Heart left ventricle (tissue), 16 donors: ENCODE measurements at regions not wholly inside any gene's neighbourhood (a gene's known extent, or its start where the extent isn't known, plus 50 kb on each side); places are given as distances from the start of the nearest gene placed in this dataset.

Source experiments
- ATAC-seq, 4 donors: fragments of 200-7000 bp; cut with Tn5 transposase; one replicate each; pipeline ENCODE4 v1.9.1; 2020 to 2022; ENCODE audit warnings: moderate library complexity in 4 of 4, mild to moderate bottlenecking in 3 of 4, moderate number of reproducible peaks in 1 of 4
- DNase-seq, 5 donors: peaks; one replicate each; pipeline ENCODE4 v3.0.0-alpha.2; 2020
- H3K27ac ChIP-seq, 12 donors: fragments of 200-600 bp; sonication (generic) in 4 of 12; one replicate each; pipeline versions ENCODE4 v1.5.0 to v1.8.0; 2016 to 2022; ENCODE audit warnings: mild to moderate bottlenecking in 2 of 12
- H3K27me3 ChIP-seq, 9 donors: fragments of 200-600 bp; sonication (generic) in 2 of 9; one replicate each; pipeline versions ENCODE4 v1.5.1 to v1.8.0; 2016 to 2022; ENCODE audit warnings: mild to moderate bottlenecking in 3 of 9
- H3K36me3 ChIP-seq, 9 donors: fragments of 200-600 bp; sonication (generic) in 2 of 9; one replicate each; pipeline versions ENCODE4 v1.5.0 to v1.8.0; 2018 to 2022; ENCODE audit warnings: mild to moderate bottlenecking in 2 of 9
- H3K4me1 ChIP-seq, 12 donors: fragments of 200-600 bp; sonication (generic) in 4 of 12; one replicate each; pipeline versions ENCODE4 v1.5.0 to v1.8.0; 2016 to 2022; ENCODE audit warnings: mild to moderate bottlenecking in 3 of 12
- H3K4me3 ChIP-seq, 12 donors: fragments of 200-600 bp; sonication (generic) in 4 of 12; one replicate each; pipeline versions ENCODE4 v1.5.0 to v1.8.0; 2017 to 2022; ENCODE audit warnings: mild to moderate bottlenecking in 9 of 12, moderate library complexity in 4 of 12
- H3K9me3 ChIP-seq, 12 donors: fragments of 200-600 bp; sonication (generic) in 4 of 12; one replicate each; pipeline versions ENCODE4 v1.5.0 to v1.8.0; 2016 to 2022; ENCODE audit warnings: mild to moderate bottlenecking in 1 of 12
- CTCF ChIP-seq, 12 donors: fragments of 200-600 bp; sonication (generic) in 4 of 12; IDR thresholded peaks; one replicate each; pipeline versions ENCODE4 v1.5.0 to v1.8.0; 2018 to 2022; ENCODE audit warnings: antibody characterized with exemption in 12 of 12, mild to moderate bottlenecking in 5 of 12
- POLR2A ChIP-seq, 2 donors: fragments of 450-650 bp; IDR thresholded peaks; one replicate each; pipeline ENCODE4 v1.6.1; 2017; ENCODE audit warnings: antibody characterized with exemption in 2 of 2, mild to moderate bottlenecking in 2 of 2, moderate library complexity in 2 of 2
- WGBS, 4 donors: extraction: QIAGEN DNeasy Blood & Tissue Kit in 2 of 4; methylation state at CpG; one replicate each; pipeline versions ENCODE4 v1.1.5 to v1.1.7; 2013 to 2018; 5-methylcytosine and 5-hydroxymethylcytosine counted together
- intact Hi-C, 10 donors: fragments of 100-400 bp; cut with DNase I; formaldehyde crosslinking; loops; one replicate each; pipeline versions ENCODE4 v1.11.1 to v1.14.2; 2022
- donor health status: ischemic (EF 13 %, LVEDD 7.1; RV severe dilation, severe dysfunction).
- donor health status: healthy with polysubstance abuse.
- donor health status: DM: no; HTN: yes; CAD: no.
- donor health status: DM: no; HTN: no; CAD: no.
- donor health status: ischemic (EF 25% LVEDD 6.9; RV normal size, moderate dysfunction).
- donor health status: ischemic (EF 25% LVEDD 5.7; RV mildly dilated, moderate dysfunction).
- donor health status: healthy.
- donor health status: DM: yes; HTN: yes; CAD: no.
- donor health status: ischemic (EF 35%, LVEDD 5.7; RV mildly dilated, moderate dysfunction).
- donor health status: nonischemic (EF 11% LVEDD 7.7; RV severe dilation, severe dysfunction).
- donor health status: DM: yes; HTN: yes; CAD: no.
- donor health status: PGD.
- donor health status: ischemic (EF 29% LVEDD 5.4; RV normal size, mild dysfunction).
- donor health status: nonischemic (EF 23%, LVEDD 6.1; RV moderate dilation, normal function).

- Histone ChIP-seq H3K27me3 (no peaks in the 10 kb centered on the region), H3K9me3 (peaks cover 0 to 4% (median 0%) of the 10 kb centered on the region in 12 donors), H3K36me3 (no peaks in the 10 kb centered on the region), H3K27ac (no peak overlapping the region), H3K4me1 (peaks cover 0 to 6% (median 0%) of the 10 kb centered on the region in 12 donors), H3K4me3 (no peak overlapping the region)
- ATAC-seq, result no peak
- intact Hi-C loops, result no loop called here
- TF ChIP-seq CTCF (IDR thresholded peaks at IDR 0.05) (no peak), POLR2A (IDR thresholded peaks at IDR 0.05) (no peak)
- no peak for DNase-seq
- 90 to 94% (median 94%) methylated on average over 2 of the region's 2 CpGs for WGBS, 4 donors
Observed at GRCh38 chr1:207239874-207240273, 81.6 kb upstream of the CD55 start.

GRCh38 chr1:207240325-207241101 is 81.0 kb upstream of the CD55 start:
- Histone ChIP-seq H3K36me3 (no peaks in the 10 kb centered on the region), H3K4me1 (peaks cover 0 to 6% (median 0%) of the 10 kb centered on the region in 12 donors), H3K27me3 (no peaks in the 10 kb centered on the region), H3K27ac (no peak overlapping the region), H3K4me3 (no peak overlapping the region), H3K9me3 (peaks cover 0 to 4% (median 0%) of the 10 kb centered on the region in 12 donors)
- DNase-seq, result no peak
- TF ChIP-seq POLR2A (IDR thresholded peaks at IDR 0.05) (no peak), CTCF (IDR thresholded peaks at IDR 0.05) (no peak)
- WGBS, 4 donors, result 89 to 92% (median 90%) methylated on average over 5 of the region's 5 CpGs
- intact Hi-C loops, result no loop called here
- no peak for ATAC-seq

- H3K36me3 ChIP-seq, result no peaks in the 10 kb centered on the region
- peaks cover 0 to 4% (median 0%) of the 10 kb centered on the region in 12 donors for H3K9me3 ChIP-seq
- DNase-seq, result no peak
- no peak overlapping the region for H3K4me3 ChIP-seq
- ATAC-seq, result peak in 1 of 4 donors; percentile 41
- 47 to 74% (median 57%) methylated on average over 5 of the region's 5 CpGs for WGBS, 4 donors
- intact Hi-C loops, result no loop called here
- H3K27ac ChIP-seq, result no peak overlapping the region
- H3K27me3 ChIP-seq, result no peaks in the 10 kb centered on the region
- peaks cover 0 to 8% (median 0%) of the 10 kb centered on the region in 12 donors for H3K4me1 ChIP-seq
- no peak for TF ChIP-seq CTCF (IDR thresholded peaks at IDR 0.05)
- TF ChIP-seq POLR2A (IDR thresholded peaks at IDR 0.05), result no peak
Observed at GRCh38 chr1:207241164-207241934, 80.1 kb upstream of the CD55 start.
